Fibroblast of upper back skin (primary cell): ENCODE measurements at regions not wholly inside any gene's neighbourhood (a gene's known extent, or its start where the extent isn't known, plus 50 kb on each side); places are given as distances from the start of the nearest gene placed in this dataset.
"Not testable (repeated sequence)": the region's sequence is repeated elsewhere in the genome, so short reads cannot be mapped to it uniquely, and the experiment has no call there.

ENCODE experiments used
- DNase-seq: peaks from one replicate; pipeline ENCODE4 v3.0.0-alpha.2; 2013

- DNase-seq: no peak
Measured at GRCh38 chr6:97923249-97923648, 640.2 kb upstream of the MMS22L start.

GRCh38 chr6:97925504-97925903 is 642.5 kb upstream of the MMS22L start:
- peak; percentile 8 for DNase-seq

GRCh38 chr6:97939440-97940168 is 656.6 kb upstream of the MMS22L start:
- no peak for DNase-seq

GRCh38 chr6:97947841-97948240 is 664.8 kb upstream of the MMS22L start:
- DNase-seq: peak; percentile 70

GRCh38 chr6:97958134-97958533 is 675.1 kb upstream of the MMS22L start:
- DNase-seq: peak; percentile 10

GRCh38 chr6:97963193-97963592 is 680.2 kb upstream of the MMS22L start:
- peak; percentile 21 for DNase-seq

GRCh38 chr6:97969065-97969464 is 686.0 kb upstream of the MMS22L start:
- no peak for DNase-seq

- no peak for DNase-seq
Measured at GRCh38 chr6:97977084-97977483, 694.1 kb upstream of the MMS22L start.

- DNase-seq: no peak
Measured at GRCh38 chr6:97978855-97979271, 695.8 kb upstream of the MMS22L start.

- DNase-seq: not testable (repeated sequence)
Measured at GRCh38 chr6:97979285-97979684, 696.3 kb upstream of the MMS22L start.

GRCh38 chr6:97989451-97989850 is 706.4 kb upstream of the MMS22L start:
- no peak for DNase-seq

GRCh38 chr6:97995158-97995557 is 712.1 kb upstream of the MMS22L start:
- no peak for DNase-seq

- DNase-seq: no peak
Measured at GRCh38 chr6:98002678-98003077, 719.7 kb upstream of the MMS22L start.

- DNase-seq: no peak
Measured at GRCh38 chr6:98014442-98015201, 731.6 kb upstream of the MMS22L start.

GRCh38 chr6:98016565-98016964 is 733.5 kb upstream of the MMS22L start:
- DNase-seq: no peak

GRCh38 chr6:98020222-98020621 is 737.2 kb upstream of the MMS22L start:
- DNase-seq: no peak

- no peak for DNase-seq
Measured at GRCh38 chr6:98024359-98024758, 741.3 kb upstream of the MMS22L start.

GRCh38 chr6:98027898-98028297 is 744.9 kb upstream of the MMS22L start:
- no peak for DNase-seq

- no peak for DNase-seq
Measured at GRCh38 chr6:98033617-98034016, 750.6 kb upstream of the MMS22L start.

GRCh38 chr6:98036344-98036923 is 753.4 kb upstream of the MMS22L start:
- DNase-seq: no peak

- no peak for DNase-seq
Measured at GRCh38 chr6:98037571-98037970, 754.6 kb upstream of the MMS22L start.

GRCh38 chr6:98039443-98039842 is 756.4 kb upstream of the MMS22L start:
- no peak for DNase-seq

- DNase-seq: peak; percentile 5
Measured at GRCh38 chr6:98039904-98040607, 757.0 kb upstream of the MMS22L start.
